Esophagus squamous epithelium (tissue), 5 donors: ENCODE measurements at regions not wholly inside any gene's neighbourhood (a gene's known extent, or its start where the extent isn't known, plus 50 kb on each side); places are given as distances from the start of the nearest gene placed in this dataset.

ENCODE experiments used
- DNase-seq: peaks from one replicate; lab custom pipeline; 2025; lab: John Stamatoyannopoulos, UW
- H3K27ac ChIP-seq, 4 donors: fragments of 200-600 bp; sonication (generic); one replicate each; pipeline ENCODE4 v1.5.1; 2016 to 2019; ENCODE audit warnings: mild to moderate bottlenecking in 1 of 4
- H3K27me3 ChIP-seq, 4 donors: fragments of 200-600 bp; sonication (generic); 1 replicate in 3 of 4; 2 replicates in 1 of 4; pipeline versions ENCODE4 v1.5.1 to v1.6.0; 2017 to 2021; ENCODE audit warnings: antibody characterized with exemption in 1 of 4
- H3K36me3 ChIP-seq, 3 donors: fragments of 200-600 bp; sonication (generic); one replicate each; pipeline ENCODE4 v1.5.1; 2016 to 2019
- H3K4me1 ChIP-seq, 3 donors: fragments of 200-600 bp; sonication (generic); one replicate each; pipeline ENCODE4 v1.5.1; 2017 to 2019
- H3K4me3 ChIP-seq, 4 donors: fragments of 200-600 bp; sonication (generic); 1 replicate in 3 of 4; 2 replicates in 1 of 4; pipeline ENCODE4 v1.5.1; 2016 to 2019; ENCODE audit warnings: mild to moderate bottlenecking in 2 of 4, moderate library complexity in 1 of 4
- H3K9me3 ChIP-seq, 3 donors: fragments of 200-600 bp; sonication (generic); one replicate each; pipeline ENCODE4 v1.5.1; 2016 to 2019
- CTCF ChIP-seq, 6 experiments: fragments of 450-650 bp in 4 of 6; fragments of 200-600 bp in 2 of 6; sonication (generic) in 2 of 6; IDR thresholded peaks; one replicate each; pipeline ENCODE4 v1.5.1; 2016 to 2019; ENCODE audit warnings: antibody characterized with exemption in 6 of 6, mild to moderate bottlenecking in 4 of 6, moderate library complexity in 4 of 6
- POLR2A ChIP-seq, 4 donors: fragments of 450-650 bp; IDR thresholded peaks; one replicate each; pipeline ENCODE4 v1.6.1; 2017; ENCODE audit warnings: antibody characterized with exemption in 4 of 4, mild to moderate bottlenecking in 4 of 4, moderate library complexity in 3 of 4
- WGBS, 2 donors: methylation state at CpG; one replicate each; pipeline ENCODE4 v1.1.5; 2018; 5-methylcytosine and 5-hydroxymethylcytosine counted together
- intact Hi-C: fragments of 100-400 bp; cut with DNase I; formaldehyde crosslinking; loops from one replicate; pipeline ENCODE4 v1.15.0; 2022
- donor health status: DM: yes; HTN: yes; CAD: no.

GRCh38 chr18:53944721-53945120 is 279.7 kb downstream of the MBD2 start:
- no peaks in the 10 kb centered on the region for H3K36me3 ChIP-seq
- no peak overlapping the region for H3K27ac ChIP-seq
- TF ChIP-seq CTCF (IDR thresholded peaks at IDR 0.05) (no peak), POLR2A (IDR thresholded peaks at IDR 0.05) (no peak)
- H3K9me3 ChIP-seq: peaks cover 0 to 14% (median 11%) of the 10 kb centered on the region in 3 donors
- DNase-seq: no peak
- H3K4me1 ChIP-seq: no peaks in the 10 kb centered on the region
- H3K4me3 ChIP-seq: no peak overlapping the region
- no peaks in the 10 kb centered on the region for H3K27me3 ChIP-seq
- 76 to 92% methylated on average over 4 of the region's 4 CpGs for WGBS, 2 donors
- intact Hi-C loops: no loop called here

- no peak overlapping the region for H3K4me3 ChIP-seq
- H3K27ac ChIP-seq: no peak overlapping the region
- TF ChIP-seq CTCF (IDR thresholded peaks at IDR 0.05) (no peak), POLR2A (IDR thresholded peaks at IDR 0.05) (no peak)
- no peaks in the 10 kb centered on the region for H3K4me1 ChIP-seq
- peaks cover 0 to 14% (median 11%) of the 10 kb centered on the region in 3 donors for H3K9me3 ChIP-seq
- 100% methylated on average over 1 of the region's 1 CpG for WGBS, 2 donors
- H3K36me3 ChIP-seq: no peaks in the 10 kb centered on the region
- intact Hi-C loops: no loop called here
- H3K27me3 ChIP-seq: no peaks in the 10 kb centered on the region
- DNase-seq: no peak
Measured at GRCh38 chr18:53943326-53943860, 281.1 kb downstream of the MBD2 start.

GRCh38 chr18:53941601-53942338 is 282.7 kb downstream of the MBD2 start:
- H3K9me3 ChIP-seq: peaks cover 0 to 14% (median 11%) of the 10 kb centered on the region in 3 donors
- no peaks in the 10 kb centered on the region for H3K27me3 ChIP-seq
- TF ChIP-seq POLR2A (IDR thresholded peaks at IDR 0.05) (no peak), CTCF (IDR thresholded peaks at IDR 0.05) (no peak)
- no peak for DNase-seq
- intact Hi-C loops: no loop called here
- no peak overlapping the region for H3K27ac ChIP-seq
- H3K4me1 ChIP-seq: no peaks in the 10 kb centered on the region
- H3K4me3 ChIP-seq: no peak overlapping the region
- H3K36me3 ChIP-seq: no peaks in the 10 kb centered on the region

GRCh38 chr18:53937037-53937436 is 287.4 kb downstream of the MBD2 start:
- WGBS, 2 donors: 41 to 46% methylated on average over 3 of the region's 3 CpGs
- intact Hi-C loops: no loop called here

More at GRCh38 chr18:53937037-53937436, 287.4 kb downstream of the MBD2 start:
- no peaks in the 10 kb centered on the region for H3K27me3 ChIP-seq
- H3K36me3 ChIP-seq: no peaks in the 10 kb centered on the region
- H3K4me3 ChIP-seq: no peak overlapping the region
- H3K27ac ChIP-seq: no peak overlapping the region
- no peaks in the 10 kb centered on the region for H3K9me3 ChIP-seq
- no peaks in the 10 kb centered on the region for H3K4me1 ChIP-seq
- DNase-seq: no peak
- TF ChIP-seq CTCF (IDR thresholded peaks at IDR 0.05): no peak
- no peak for TF ChIP-seq POLR2A (IDR thresholded peaks at IDR 0.05)
